Right ventricle myocardium superior (tissue), 1 donor: ENCODE measurements at regions not wholly inside any gene's neighbourhood (a gene's known extent, or its start where the extent isn't known, plus 50 kb on each side); places are given as distances from the start of the nearest gene placed in this dataset.

Experiments
- ATAC-seq: fragments of 200-7000 bp; cut with Tn5 transposase; one replicate; pipeline ENCODE4 v1.9.1; 2020; ENCODE audit warnings: mild to moderate bottlenecking; ENCODE audit not compliant: poor library complexity
- DNase-seq: peaks from one replicate; pipeline ENCODE4 v3.0.0-alpha.2; 2020
- intact Hi-C: fragments of 100-400 bp; cut with DNase I; formaldehyde crosslinking; loops from one replicate; pipeline ENCODE4 v1.11.2; 2022
- donor health status: DM: no; HTN: yes; CAD: no; lungs with severe emphysema.

DNA sequence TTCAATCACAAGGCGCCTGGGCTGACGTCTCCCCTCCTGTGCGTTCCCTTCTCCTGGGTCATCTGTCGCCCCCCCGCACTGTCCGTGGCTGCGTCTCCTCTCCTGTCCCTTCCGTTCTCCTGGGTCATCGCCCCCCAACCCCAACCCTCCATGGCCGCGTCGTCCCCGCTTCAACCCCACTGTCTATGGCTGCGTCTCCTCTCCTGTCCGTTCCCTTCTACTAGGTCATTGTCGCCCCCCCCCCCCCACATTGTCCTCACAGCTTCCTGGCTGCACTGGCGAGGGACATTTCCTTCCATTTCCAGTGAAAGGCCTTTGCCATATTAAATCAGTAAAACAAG is 118.9 kb downstream of the TMEM18 start:
- intact Hi-C loops = no loop called here
- ATAC-seq (no peak), DNase-seq (no peak)

DNA sequence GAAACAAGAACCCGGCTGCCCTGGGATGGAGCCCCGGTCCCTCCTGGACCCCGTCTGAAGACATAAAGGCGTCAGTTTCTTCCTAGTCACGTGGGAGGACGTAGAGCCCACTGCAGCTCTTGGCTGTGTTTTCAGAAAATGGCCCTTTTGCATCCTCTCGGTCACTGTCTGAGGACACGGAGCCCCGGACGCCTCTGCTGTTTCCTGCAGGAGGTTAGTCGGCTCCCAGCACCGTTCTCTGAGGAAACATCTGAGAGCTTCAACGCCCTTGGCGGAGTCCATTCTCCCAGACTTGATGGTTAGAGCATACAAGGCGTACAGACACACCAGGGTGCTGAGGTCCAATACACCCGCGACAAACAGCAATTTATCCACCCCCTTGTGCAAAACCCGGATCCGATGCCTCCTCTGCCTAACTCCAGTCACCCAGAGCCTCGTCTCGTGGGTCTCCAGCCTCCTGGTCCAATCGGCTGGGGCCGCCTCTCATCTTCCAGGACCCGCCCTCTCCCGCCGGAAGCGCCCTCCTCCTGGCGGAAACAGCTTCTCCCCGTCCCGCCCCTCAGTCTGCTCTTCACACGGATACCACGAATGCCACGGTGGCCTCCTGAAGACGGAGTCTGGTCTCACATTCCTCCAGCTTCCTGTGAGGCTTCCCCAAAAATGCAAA is 119.4 kb downstream of the TMEM18 start:
- intact Hi-C loops = no loop called here
- peak; percentile 57 for ATAC-seq
- peak; percentile 55 for DNase-seq

DNA sequence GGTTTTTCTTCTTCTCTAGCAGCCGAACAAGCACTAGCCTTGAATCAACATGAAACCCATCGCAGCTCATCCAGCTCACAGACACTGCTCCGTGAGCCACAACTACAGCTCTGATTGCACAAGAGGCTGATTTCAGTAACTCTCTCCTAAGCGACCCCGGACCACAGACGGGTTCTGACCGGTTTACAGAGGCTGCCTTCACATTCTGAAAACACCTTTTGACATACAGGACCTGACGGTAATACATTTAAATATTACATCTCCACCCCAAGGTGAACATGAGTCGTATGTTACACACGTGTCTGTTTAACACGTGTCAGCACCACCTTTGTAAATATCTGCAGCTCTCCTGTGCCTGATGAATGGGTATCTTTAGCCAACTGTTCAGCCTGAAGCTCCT is 120.7 kb downstream of the TMEM18 start:
- intact Hi-C loops = no loop called here
- no peak for DNase-seq
- ATAC-seq = no peak

DNA sequence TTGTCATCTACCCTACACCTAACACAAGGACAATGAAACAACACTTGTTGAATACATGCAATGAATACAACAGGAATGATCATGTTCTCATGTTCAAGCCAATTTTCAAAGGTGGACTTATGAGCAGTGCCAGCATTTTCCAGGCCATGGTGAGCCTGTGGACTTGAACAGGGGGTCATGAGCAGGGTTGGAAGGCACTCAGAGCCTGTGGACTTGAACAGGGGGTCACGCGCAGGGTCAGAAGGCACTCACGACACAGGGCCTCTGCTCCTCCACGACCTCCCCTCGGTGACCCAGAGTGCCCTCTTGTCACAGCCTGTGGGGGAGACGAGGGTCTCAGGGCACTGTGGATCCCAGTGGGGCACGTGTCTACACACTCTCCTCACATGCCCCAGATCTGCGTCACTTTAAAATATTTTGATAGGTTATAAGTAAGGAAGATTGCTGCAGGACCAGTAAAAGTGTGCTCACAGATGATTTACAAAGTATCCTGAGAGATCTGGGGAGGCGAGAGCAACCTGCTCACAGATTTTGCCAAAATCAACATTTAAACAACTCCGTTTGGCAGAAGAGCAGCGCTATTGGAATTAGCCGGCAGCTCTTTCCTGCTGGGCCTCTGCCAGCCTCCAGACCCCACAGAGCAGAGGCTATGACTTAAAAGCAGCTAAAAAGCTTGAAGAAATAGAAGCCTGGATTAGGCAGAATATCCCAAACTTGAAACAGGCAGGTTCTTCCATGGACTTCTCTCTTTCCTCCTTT is 121.9 kb downstream of the TMEM18 start:
- no peak for DNase-seq
- no peak for ATAC-seq
- intact Hi-C loops = no loop called here

DNA sequence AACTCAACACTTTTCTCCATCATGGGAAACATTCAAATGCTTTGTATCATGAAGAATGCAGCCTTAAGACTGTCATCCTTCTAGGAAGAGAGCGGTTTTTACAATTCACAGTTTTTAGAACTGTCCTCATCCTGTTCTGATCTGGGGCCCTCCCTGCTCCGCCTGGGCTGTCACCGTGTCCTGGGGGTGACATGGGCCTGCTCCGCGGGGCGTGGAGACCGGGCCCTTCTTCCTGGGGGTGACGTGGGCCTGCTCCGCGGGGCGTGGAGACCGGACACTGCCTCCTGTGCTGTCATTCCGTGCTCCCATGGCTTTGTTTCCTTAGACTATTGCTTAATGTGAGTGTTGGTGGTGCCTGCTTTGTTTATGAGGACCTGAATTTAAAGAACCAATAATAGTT is 122.8 kb downstream of the TMEM18 start:
- intact Hi-C loops = no loop called here
- DNase-seq (no peak), ATAC-seq (no peak)

DNA sequence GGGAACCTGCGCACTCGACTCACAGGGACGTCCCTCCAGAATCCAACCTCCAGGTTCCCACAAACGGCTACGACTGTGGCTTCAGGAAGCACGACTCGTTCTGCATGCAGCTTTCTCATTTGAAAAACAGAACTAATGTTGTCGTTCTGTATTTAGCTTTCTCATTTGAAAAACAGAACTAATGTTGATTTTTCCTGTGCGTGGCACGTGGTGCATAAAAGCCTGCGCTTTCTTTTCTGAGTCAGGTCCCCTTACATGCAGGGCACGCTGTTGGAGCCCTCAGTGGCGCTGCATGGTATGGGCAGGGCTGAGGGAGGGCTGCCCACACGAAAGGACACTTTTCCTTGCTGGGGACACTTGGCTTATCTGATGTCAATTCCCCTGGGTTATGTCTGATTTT is 124.3 kb downstream of the TMEM18 start:
- ATAC-seq (no peak), DNase-seq (no peak)
- intact Hi-C loops = no loop called here

DNA sequence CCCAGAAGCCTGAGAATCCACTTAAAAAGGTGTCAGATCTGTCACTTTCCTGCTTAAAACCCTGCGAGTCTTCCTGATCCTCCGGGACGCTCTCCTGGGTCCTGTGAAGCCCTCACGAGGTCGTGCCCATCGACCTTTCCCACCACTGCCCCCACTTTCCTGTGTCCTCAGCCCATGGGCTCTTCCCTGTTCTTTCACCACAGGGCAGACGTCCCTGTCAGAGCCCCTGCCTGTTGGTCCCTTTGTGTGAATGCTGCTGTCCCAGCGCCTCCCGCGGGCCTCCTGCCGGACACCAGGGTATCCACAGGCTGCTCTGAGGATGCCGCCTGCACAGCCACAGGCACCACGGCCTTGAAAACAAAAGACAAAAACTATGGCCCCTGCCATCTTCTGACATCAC is 125.6 kb downstream of the TMEM18 start:
- no peak for ATAC-seq
- intact Hi-C loops = no loop called here
- DNase-seq = no peak

DNA sequence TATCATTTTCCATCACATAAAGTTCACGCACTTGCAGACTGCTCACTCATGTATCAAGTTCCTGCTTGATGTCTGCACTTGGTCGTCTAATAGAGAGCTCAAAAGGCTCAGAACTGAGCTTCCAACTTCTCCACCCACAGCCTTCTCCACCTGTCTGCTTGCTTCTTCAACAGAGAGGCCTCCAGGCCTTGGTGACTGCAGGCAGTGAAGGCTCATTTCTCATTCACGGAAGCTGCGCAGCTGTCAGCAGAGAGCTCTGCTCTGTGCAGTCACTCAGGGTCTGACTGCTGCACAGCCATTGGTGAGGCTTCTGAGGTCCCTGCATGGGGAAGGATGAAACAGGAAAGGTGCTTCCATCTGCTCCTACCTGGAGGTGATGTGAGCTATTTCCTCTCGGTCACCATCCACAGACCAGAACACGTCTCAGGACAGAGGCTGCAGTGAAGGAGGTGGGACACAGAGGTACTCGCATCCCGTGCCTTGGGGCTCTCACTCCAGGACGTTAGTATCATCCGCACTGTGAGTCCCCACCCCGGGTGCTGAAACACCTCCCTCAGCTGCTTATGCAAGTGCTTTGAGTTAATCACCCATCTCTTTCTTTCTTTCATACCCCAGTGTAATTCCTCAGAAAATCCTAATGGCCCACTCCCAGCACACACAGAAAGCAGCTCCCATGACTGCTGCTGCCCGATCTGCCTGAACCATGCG is 126.2 kb downstream of the TMEM18 start:
- DNase-seq (no peak), ATAC-seq (no peak)
- intact Hi-C loops = no loop called here

DNA sequence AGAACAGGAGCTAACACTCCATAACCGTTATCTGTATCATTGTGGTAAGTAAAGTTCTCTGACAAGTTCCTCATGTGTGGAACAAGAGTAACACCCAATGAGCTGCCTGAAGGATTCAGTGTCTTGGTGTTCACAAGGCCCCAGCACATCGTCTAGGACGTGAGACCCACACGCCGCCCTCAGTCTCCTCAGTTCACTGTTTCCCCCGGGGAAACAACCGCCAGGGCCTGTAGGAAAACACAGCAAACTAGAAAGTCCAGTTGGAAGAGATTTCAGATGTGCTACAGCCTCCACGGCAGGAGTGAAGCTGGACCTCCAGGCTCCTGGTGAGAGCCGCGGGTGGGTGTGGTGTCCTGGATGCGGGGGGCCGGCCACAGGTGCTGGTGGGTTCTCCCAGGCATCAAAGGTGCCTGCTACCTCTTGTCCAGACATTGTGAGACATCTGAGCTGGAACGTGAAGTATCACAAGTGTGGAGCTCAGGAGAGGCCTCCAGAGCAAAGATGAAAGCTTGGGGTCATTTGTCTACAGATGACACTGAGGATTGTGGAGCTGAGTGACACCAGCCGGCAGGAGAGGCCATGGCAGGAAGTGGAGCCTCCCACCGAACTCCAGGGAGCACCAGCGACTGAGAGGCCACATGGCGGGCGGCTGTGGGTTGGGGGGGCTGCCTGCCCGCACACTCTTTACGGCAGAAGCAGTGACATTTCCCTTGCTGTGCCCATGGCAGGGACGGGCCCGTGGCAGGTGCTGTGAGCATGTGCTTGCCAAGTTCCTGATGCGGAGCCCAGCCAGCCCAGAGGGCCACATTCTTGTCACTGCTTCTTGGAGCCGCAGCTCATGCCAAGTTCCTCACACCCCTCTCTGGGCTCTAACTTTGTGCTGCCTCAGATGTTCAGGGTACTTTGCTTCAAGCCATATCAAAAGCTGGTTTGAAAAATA is 131.2 kb downstream of the TMEM18 start:
- no peak for DNase-seq
- intact Hi-C loops = no loop called here
- ATAC-seq = no peak

DNA sequence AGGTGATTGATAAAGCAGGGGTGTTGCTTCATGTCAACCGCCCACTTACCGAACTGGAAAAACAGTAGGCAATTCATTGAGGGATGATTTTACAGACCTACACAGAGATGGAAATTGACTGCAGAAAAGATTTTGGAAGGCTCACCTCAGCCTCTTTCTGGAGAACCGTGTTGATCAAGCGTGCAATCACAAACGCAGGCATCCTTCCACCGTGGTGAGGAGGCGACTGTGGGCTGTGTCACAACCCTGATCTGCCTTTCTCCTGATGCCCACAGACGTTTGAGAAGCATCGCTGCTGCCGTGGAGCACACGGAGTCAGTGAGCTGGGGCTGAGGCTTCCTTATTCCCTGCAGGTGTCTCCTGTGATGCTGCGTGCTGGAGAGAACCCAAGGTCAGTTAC is 132.0 kb downstream of the TMEM18 start:
- DNase-seq (no peak), ATAC-seq (no peak)
- intact Hi-C loops = no loop called here

DNA sequence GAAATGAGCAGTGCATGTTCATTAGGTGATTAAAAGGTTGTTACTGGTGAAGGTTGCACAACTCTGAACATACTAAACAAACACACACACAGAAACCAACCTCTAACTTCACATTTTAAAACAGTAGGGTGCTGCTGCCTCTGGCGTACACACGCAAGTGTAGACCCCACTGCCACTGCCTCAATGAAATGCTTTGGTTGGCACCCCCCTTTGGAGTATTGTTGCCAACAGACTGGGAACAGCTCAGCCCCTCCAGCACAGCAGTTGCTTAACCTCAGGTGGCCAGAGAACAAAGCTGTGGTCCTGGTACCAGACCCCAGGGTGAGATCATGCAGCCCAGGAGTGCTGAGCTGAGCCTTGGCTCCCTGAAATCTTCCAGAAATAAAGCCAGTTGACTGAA is 138.6 kb downstream of the TMEM18 start:
- DNase-seq (no peak), ATAC-seq (no peak)
- intact Hi-C loops = no loop called here

DNA sequence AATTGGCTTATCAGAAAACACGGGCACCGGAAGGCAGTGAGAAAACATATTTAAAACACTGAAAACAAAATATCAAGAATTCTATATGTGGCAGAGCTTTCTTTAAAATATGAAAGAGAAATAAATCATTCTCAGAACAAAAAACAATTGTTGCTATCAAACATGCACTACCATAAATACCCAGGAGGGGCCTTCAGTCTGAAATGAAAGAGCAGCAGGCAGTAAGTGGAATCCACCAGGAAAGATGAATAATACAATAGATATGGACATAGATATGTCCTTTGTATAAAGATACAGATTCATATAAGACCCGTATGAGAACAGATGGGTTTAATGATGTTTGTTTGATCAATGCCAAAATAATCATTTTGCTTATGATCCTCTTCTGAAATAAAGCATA is 142.0 kb downstream of the TMEM18 start:
- intact Hi-C loops = no loop called here
- ATAC-seq (no peak), DNase-seq (no peak)

DNA sequence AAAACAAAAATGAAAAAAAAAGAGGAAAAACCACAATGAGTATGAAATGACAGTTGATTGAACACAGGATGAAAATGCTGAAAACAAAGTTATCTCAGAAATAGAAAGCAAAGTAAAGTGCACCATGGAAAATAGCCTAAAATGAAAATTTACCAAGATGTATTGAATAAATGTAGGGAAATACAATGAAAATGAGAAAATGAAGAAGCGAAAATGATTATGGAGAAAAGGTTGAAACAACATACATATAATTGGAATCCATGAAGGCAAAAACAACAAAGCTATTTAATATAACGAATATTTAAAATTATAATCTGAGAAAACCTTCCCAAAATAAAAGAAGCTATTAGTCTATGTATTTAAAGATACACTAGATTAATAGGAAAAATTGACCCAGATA is 147.4 kb downstream of the TMEM18 start:
- ATAC-seq (no peak), DNase-seq (no peak)
- intact Hi-C loops = no loop called here

DNA sequence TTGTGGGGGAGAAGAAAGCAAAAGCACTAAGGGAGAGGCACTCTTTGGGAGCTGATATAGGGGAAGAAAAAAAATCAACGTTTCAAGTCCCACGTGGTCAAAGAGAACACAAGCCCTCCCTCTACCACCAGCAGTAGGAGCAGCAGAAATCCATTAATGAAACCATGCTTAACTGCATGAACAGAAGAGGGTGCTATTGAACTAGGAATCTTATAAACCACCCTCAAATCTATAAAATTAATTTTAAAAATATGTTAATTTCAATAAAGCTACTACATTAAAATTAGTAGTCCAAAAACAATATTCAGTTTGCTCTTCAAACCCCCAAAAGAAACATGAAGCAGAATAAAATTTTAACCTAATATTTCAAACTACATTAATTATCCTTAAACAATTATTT is 147.8 kb downstream of the TMEM18 start:
- DNase-seq (no peak), ATAC-seq (no peak)
- intact Hi-C loops = no loop called here

DNA sequence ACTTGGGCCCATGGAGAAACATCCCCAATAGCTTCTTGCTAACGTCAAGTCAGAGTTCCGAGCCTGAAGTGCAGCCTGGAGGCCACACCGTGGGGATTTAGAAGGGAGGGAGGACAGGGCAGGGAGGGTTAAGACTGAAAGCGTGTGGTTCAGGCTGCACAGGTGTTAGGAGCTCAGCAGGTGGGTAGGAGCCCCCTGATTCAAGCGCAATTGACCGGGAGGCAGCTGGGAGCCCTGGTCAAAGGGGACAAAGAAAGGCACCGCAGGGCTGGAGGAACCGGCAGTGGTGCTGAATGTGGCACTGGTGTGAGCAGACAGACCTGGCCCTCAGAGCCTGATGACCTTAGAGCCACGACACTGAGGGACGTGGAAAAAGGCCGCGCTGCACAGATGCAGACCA is 149.6 kb downstream of the TMEM18 start:
- intact Hi-C loops = no loop called here
- ATAC-seq = no peak
- no peak for DNase-seq

DNA sequence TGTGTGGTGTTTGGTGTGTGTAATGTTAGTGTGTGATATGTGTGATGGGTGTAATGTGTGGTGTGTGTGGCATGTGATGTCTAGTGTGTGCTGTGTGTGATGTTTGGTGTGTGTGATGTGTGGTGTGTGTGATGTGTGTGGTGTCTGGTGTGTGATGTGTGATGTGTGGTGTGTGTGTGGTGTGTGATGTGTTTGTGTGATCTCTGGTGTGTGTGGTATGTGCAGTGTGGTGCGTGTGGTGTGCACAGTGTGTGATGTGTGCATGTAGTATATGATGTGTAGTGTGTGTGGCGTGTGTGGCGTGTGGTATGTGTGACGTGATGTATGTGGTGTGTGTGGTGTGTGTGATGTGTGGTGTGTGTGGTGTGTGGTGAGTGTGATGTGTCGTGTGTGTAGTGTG is 150.3 kb downstream of the TMEM18 start:
- DNase-seq = no peak
- no peak for ATAC-seq
- intact Hi-C loops = no loop called here

DNA sequence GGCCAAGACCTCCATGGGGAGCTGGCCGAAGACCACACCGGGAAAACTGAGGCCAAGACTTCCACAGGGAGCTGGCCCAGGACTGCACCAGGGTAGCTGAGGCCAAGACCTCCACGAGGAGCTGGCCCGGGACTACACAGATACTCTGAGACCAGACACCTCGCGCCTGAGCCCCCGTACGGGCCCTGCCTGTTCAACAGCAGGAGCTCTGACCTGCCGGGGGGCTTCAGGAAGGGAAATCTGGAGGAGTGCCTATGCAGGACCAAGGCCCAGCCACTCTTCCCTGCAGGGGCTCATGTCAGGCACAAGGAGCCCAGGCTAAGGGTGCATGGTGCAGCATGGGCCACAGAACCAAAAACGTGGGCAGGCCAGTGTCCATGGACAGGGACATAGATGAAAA is 151.6 kb downstream of the TMEM18 start:
- intact Hi-C loops = no loop called here
- ATAC-seq (no peak), DNase-seq (no peak)

DNA sequence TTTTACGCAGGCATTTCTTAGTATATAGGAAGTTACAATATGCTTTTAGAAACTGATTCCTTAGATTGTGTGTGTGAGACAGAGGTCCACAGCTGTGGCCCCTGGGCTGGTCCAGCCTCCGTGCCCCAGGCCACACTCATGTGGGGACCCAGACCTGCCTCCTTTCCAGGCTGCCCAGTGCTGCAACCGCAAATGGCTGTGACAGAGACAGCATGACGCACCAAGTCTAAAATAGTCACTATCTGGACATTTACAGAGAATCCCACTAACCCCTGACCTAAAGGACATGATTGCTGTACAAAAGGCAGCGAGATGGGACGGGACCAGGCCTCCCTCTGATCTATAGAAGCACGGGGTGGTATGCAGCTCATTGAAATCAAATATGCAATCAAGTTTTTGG is 152.2 kb downstream of the TMEM18 start:
- intact Hi-C loops = no loop called here
- ATAC-seq (no peak), DNase-seq (no peak)

DNA sequence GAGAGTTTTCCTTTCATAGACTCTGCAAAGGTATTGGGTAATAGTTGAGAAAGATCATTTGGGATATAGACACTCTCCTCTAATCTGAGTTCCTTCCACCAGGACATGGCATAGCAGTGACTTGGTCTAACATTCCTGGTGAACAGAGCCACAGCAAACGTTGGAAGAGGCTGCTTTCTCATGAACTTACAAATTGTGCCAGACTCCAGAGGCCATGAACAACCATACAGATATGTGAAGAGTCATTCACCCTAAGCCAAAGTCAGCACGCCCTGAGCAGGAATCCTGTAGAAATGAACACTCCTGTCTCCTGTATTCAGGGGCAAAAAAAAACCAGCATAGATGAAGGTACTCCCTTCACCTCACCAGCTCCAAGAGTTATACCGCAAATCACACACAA is 152.8 kb downstream of the TMEM18 start:
- no peak for DNase-seq
- intact Hi-C loops = no loop called here
- no peak for ATAC-seq
